Sigmoid colon (tissue), 4 donors: ENCODE measurements at regions not wholly inside any gene's neighbourhood (a gene's known extent, or its start where the extent isn't known, plus 50 kb on each side); places are given as distances from the start of the nearest gene placed in this dataset.

Experiments
- CTCF ChIP-seq, 4 experiments: fragments of 450-650 bp in 3 of 4; fragments of 200-600 bp in 1 of 4; IDR thresholded peaks; one replicate each; pipeline ENCODE4 v1.5.1; 2016 to 2019; ENCODE audit warnings: antibody characterized with exemption in 4 of 4, mild to moderate bottlenecking in 3 of 4, moderate library complexity in 2 of 4
- EP300 ChIP-seq, 4 donors: sonication (generic); formaldehyde crosslinking; IDR thresholded peaks; one replicate each; pipeline ENCODE4 v1.6.1; 2017; ENCODE audit warnings: antibody characterized with exemption in 4 of 4
- POLR2AphosphoS5 ChIP-seq, 4 donors: sonication (generic); formaldehyde crosslinking; IDR thresholded peaks; one replicate each; pipeline ENCODE4 v1.6.1; 2017; ENCODE audit warnings: antibody characterized with exemption in 4 of 4

- TF ChIP-seq POLR2AphosphoS5 (IDR thresholded peaks at IDR 0.05) (no peak), CTCF (IDR thresholded peaks at IDR 0.05) (no peak), EP300 (IDR thresholded peaks at IDR 0.05) (no peak)
These were observed 60.5 kb upstream of the NCOR2 start for GRCh38 chr12:124627956-124628355.
